ENCODE measurements at regions not wholly inside any gene's neighbourhood (a gene's known extent, or its start where the extent isn't known, plus 50 kb on each side); places are given as distances from the start of the nearest gene placed in this dataset.

DNA sequence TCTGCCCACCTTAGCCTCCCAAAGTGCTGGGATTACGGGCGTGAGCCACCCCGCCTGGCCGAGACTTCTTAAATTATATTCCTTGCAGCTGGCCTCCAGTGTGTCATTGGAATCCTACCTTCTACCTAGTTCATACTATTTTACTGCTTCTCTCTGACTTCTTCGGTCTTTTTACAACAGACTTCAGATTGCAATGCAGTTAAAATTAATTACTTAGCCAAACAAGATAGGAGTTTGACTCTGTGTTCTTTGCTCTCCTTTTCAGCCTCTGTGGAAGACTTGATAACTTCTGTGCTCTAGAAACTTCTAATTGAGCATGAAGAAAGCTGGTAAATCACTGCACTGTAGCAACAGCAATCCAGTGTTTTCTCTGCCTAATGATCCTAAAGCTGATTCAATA is 199.5 kb downstream of the GASK1B start:
- H3K36me3 Mint-ChIP-seq (ENCODE audit: low read depth), result no peaks in the 10 kb centered on the region
- H3K4me1 Mint-ChIP-seq, result peaks cover 7% of the 10 kb centered on the region
- H3K9me3 Mint-ChIP-seq, result no peaks in the 10 kb centered on the region
- H3K27me3 Mint-ChIP-seq (ENCODE audit: low read depth), result no peaks in the 10 kb centered on the region
- H3K4me3 Mint-ChIP-seq, result no peak overlapping the region
- DNase-seq (ENCODE audit: low read depth, low spot score), result no peak
- TF ChIP-seq, protein P1, sequence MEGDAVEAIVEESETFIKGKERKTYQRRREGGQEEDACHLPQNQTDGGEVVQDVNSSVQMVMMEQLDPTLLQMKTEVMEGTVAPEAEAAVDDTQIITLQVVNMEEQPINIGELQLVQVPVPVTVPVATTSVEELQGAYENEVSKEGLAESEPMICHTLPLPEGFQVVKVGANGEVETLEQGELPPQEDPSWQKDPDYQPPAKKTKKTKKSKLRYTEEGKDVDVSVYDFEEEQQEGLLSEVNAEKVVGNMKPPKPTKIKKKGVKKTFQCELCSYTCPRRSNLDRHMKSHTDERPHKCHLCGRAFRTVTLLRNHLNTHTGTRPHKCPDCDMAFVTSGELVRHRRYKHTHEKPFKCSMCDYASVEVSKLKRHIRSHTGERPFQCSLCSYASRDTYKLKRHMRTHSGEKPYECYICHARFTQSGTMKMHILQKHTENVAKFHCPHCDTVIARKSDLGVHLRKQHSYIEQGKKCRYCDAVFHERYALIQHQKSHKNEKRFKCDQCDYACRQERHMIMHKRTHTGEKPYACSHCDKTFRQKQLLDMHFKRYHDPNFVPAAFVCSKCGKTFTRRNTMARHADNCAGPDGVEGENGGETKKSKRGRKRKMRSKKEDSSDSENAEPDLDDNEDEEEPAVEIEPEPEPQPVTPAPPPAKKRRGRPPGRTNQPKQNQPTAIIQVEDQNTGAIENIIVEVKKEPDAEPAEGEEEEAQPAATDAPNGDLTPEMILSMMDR (conservative IDR thresholded peaks at IDR 0.05), result no peak
- H3K27ac Mint-ChIP-seq (ENCODE audit: unreplicated experiment), result no peak overlapping the region

GRCh38 chr4:157964463-157964862 is 208.4 kb downstream of the GASK1B start:
- Mint-ChIP-seq H3K36me3 (ENCODE audit: low read depth) (no peaks in the 10 kb centered on the region), H3K27ac (ENCODE audit: unreplicated experiment) (no peak overlapping the region), H3K4me1 (no peaks in the 10 kb centered on the region), H3K27me3 (ENCODE audit: low read depth) (no peaks in the 10 kb centered on the region), H3K4me3 (no peak overlapping the region), H3K9me3 (no peaks in the 10 kb centered on the region)
- TF ChIP-seq, protein P1 (conservative IDR thresholded peaks at IDR 0.05), result no peak
- DNase-seq (ENCODE audit: low read depth, low spot score), result no peak

DNA sequence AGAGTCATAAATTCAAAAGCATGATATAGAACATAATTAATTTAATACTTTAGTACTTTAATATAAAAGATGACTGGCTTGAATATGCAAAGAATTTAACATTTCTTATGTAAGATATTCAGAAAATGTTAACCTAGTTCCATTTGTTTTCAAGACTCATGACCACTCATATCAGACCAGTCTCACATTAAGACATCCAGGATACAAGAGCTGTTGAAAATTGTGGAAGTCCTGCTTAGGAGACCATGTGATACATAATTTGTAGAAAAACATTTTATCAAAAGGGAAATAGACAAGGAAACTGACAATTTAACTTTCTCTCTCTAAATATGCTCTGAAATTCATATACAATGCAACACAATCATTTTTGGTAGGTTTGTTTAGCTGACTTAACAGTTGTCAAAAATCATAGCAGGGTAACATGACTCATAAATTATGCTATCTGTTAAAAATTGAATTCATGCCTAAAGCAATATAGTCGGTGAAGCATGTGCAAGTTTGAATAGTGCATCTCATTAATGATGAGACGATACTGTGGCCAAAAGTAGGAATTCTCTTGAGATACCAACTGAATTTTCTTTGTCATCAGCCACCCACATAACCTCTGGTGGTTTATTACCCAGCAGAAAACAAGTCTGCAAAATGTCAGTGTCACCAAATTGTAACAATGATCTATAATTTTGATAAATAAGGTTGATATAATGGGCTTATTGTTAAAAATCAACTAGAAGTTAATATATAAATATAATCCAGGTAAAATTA is 211.4 kb downstream of the GASK1B start:
- Mint-ChIP-seq H3K4me3 (no peak overlapping the region), H3K4me1 (no peaks in the 10 kb centered on the region), H3K36me3 (ENCODE audit: low read depth) (no peaks in the 10 kb centered on the region), H3K9me3 (no peaks in the 10 kb centered on the region), H3K27ac (ENCODE audit: unreplicated experiment) (no peak overlapping the region), H3K27me3 (ENCODE audit: low read depth) (no peaks in the 10 kb centered on the region)
- TF ChIP-seq, protein P1 (conservative IDR thresholded peaks at IDR 0.05), result no peak
- DNase-seq (ENCODE audit: low read depth, low spot score), result no peak

- Mint-ChIP-seq H3K4me3 (no peak overlapping the region), H3K36me3 (ENCODE audit: low read depth) (no peaks in the 10 kb centered on the region), H3K27ac (ENCODE audit: unreplicated experiment) (no peak overlapping the region), H3K4me1 (no peaks in the 10 kb centered on the region), H3K9me3 (no peaks in the 10 kb centered on the region), H3K27me3 (ENCODE audit: low read depth) (no peaks in the 10 kb centered on the region)
- no peak for DNase-seq (ENCODE audit: low read depth, low spot score)
- TF ChIP-seq, protein P1 (conservative IDR thresholded peaks at IDR 0.05), result no peak
Observed at GRCh38 chr4:157957905-157958304, 214.9 kb downstream of the GASK1B start.

GRCh38 chr4:157942017-157942416 is 230.8 kb downstream of the GASK1B start:
- H3K4me1 Mint-ChIP-seq, result no peaks in the 10 kb centered on the region
- DNase-seq (ENCODE audit: low read depth, low spot score), result no peak
- H3K27ac Mint-ChIP-seq (ENCODE audit: unreplicated experiment), result no peak overlapping the region
- H3K27me3 Mint-ChIP-seq (ENCODE audit: low read depth), result no peaks in the 10 kb centered on the region
- no peaks in the 10 kb centered on the region for H3K36me3 Mint-ChIP-seq (ENCODE audit: low read depth)
- H3K4me3 Mint-ChIP-seq, result no peak overlapping the region
- no peaks in the 10 kb centered on the region for H3K9me3 Mint-ChIP-seq
- TF ChIP-seq, protein P1 (conservative IDR thresholded peaks at IDR 0.05), result no peak
